Right lobe of liver (tissue), 4 donors: ENCODE measurements at regions not wholly inside any gene's neighbourhood (a gene's known extent, or its start where the extent isn't known, plus 50 kb on each side); places are given as distances from the start of the nearest gene placed in this dataset.

Experiments used
- CTCF ChIP-seq, 4 donors: fragments of 200-600 bp in 3 of 4; fragments of 450-650 bp in 1 of 4; IDR thresholded peaks; one replicate each; pipeline versions ENCODE4 v1.5.1 to v1.8.0; 2016 to 2022; ENCODE audit warnings: antibody characterized with exemption in 4 of 4, mild to moderate bottlenecking in 2 of 4
- POLR2A ChIP-seq: fragments of 450-650 bp; IDR thresholded peaks from one replicate; pipeline ENCODE4 v1.6.1; 2017; ENCODE audit warnings: antibody characterized with exemption, mild to moderate bottlenecking
- donor health status: DM: no; HTN: no; CAD: no.
- donor health status: DM: no; HTN: no; CAD: no.
- donor health status: DM: no; HTN: yes; CAD: no.

- TF ChIP-seq CTCF (IDR thresholded peaks at IDR 0.05) (no peak), POLR2A (no peak)
Measured at GRCh38 chr1:95809391-95809790, 575.4 kb downstream of the RWDD3 start.
